Adrenal gland (tissue), 9 donors: ENCODE measurements at regions not wholly inside any gene's neighbourhood (a gene's known extent, or its start where the extent isn't known, plus 50 kb on each side); places are given as distances from the start of the nearest gene placed in this dataset.

Source experiments
- DNase-seq, 7 donors: peaks; one replicate each; pipeline ENCODE4 v3.0.0-alpha.2; 2019 to 2020
- H3K27ac ChIP-seq, 5 donors: fragments of 200-600 bp; sonication (generic) in 4 of 5; 1 replicate in 3 of 5; 2 replicates in 2 of 5; pipeline versions ENCODE4 v1.5.1 to v1.8.0; 2016 to 2020; ENCODE audit warnings: mild to moderate bottlenecking in 1 of 5
- H3K27me3 ChIP-seq: fragments of 200-600 bp; 2 replicates; pipeline ENCODE4 v1.8.0; 2021
- H3K36me3 ChIP-seq, 2 donors: fragments of 200-600 bp; replicated peaks in 1 of 2; 1 replicate in 1 of 2; 2 replicates in 1 of 2; pipeline versions ENCODE4 v1.5.1 to v1.8.0; 2018 to 2022
- H3K4me1 ChIP-seq, 2 donors: fragments of 200-600 bp; replicated peaks in 1 of 2; 1 replicate in 1 of 2; 2 replicates in 1 of 2; pipeline versions ENCODE4 v1.5.1 to v1.8.0; 2018 to 2021
- H3K4me3 ChIP-seq, 4 donors: fragments of 200-600 bp; sonication (generic) in 3 of 4; one replicate each; pipeline ENCODE4 v1.5.1; 2016 to 2018
- H3K9me3 ChIP-seq, 3 donors: fragments of 200-600 bp; sonication (generic) in 1 of 3; replicated peaks in 1 of 3; 1 replicate in 2 of 3; 2 replicates in 1 of 3; pipeline versions ENCODE4 v1.5.1 to v1.8.0; 2016 to 2021
- POLR2A ChIP-seq, 2 donors: fragments of 450-650 bp; IDR thresholded peaks; one replicate each; pipeline ENCODE4 v1.6.1; 2017; ENCODE audit warnings: antibody characterized with exemption in 2 of 2, mild to moderate bottlenecking in 2 of 2, moderate library complexity in 1 of 2
- WGBS, 4 donors: extraction: QIAGEN DNeasy Blood & Tissue Kit in 2 of 4; methylation state at CpG; one replicate each; pipeline versions ENCODE4 v1.1.5 to v1.1.7; 2013 to 2017; 5-methylcytosine and 5-hydroxymethylcytosine counted together
- intact Hi-C, 2 donors: fragments of 100-400 bp; cut with DNase I; formaldehyde crosslinking; loops; one replicate each; pipeline versions ENCODE4 v1.14.1 to v1.15.0; 2022 to 2023
- TF ChIP-seq, protein P1 (sequence below), 6 experiments: fragments of 450-650 bp in 4 of 6; fragments of 200-600 bp in 2 of 6; sonication (generic) in 1 of 6; IDR thresholded peaks; 1 replicate in 5 of 6; 2 replicates in 1 of 6; pipeline versions ENCODE4 v1.5.1 to v1.8.0; 2016 to 2021; ENCODE audit warnings: antibody characterized with exemption in 6 of 6, mild to moderate bottlenecking in 2 of 6, moderate library complexity in 1 of 6
- donor health status: healthy with polysubstance abuse.
- donor health status: Bipolar disorder and iron deficiency.
- donor health status: DM: yes; HTN: yes; CAD: no.
- donor health status: DM: no; HTN: no; CAD: no.
- donor health status: DM: no; HTN: no; CAD: no.

DNA sequence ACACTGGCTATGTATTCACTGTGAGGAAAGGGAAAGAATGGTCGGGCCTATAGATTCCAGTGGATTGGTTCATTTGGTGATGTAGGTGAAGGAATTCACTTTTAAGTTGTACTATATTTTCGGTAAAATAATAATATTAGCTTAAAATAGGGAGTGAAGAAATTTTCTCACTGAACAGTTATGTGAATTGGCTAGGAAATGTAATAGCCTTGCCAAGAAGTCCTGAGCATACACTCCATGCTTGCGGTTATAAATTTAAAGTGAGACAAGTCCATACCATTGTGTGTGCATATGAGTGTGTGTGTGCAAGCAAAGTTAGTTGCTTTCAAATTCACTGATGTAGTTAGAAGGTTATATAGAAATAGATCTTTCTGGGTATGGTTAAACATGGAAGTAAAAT lies 1651.0 kb downstream of the NCAM2 start:
- no peak overlapping the region for H3K4me3 ChIP-seq
- TF ChIP-seq, protein P1, sequence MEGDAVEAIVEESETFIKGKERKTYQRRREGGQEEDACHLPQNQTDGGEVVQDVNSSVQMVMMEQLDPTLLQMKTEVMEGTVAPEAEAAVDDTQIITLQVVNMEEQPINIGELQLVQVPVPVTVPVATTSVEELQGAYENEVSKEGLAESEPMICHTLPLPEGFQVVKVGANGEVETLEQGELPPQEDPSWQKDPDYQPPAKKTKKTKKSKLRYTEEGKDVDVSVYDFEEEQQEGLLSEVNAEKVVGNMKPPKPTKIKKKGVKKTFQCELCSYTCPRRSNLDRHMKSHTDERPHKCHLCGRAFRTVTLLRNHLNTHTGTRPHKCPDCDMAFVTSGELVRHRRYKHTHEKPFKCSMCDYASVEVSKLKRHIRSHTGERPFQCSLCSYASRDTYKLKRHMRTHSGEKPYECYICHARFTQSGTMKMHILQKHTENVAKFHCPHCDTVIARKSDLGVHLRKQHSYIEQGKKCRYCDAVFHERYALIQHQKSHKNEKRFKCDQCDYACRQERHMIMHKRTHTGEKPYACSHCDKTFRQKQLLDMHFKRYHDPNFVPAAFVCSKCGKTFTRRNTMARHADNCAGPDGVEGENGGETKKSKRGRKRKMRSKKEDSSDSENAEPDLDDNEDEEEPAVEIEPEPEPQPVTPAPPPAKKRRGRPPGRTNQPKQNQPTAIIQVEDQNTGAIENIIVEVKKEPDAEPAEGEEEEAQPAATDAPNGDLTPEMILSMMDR (IDR thresholded peaks at IDR 0.05) = no peak
- TF ChIP-seq POLR2A (IDR thresholded peaks at IDR 0.05) = no peak
- no peaks in the 10 kb centered on the region for H3K36me3 ChIP-seq
- 78 to 82% (median 81%) methylated on average over 3 of the region's 3 CpGs for WGBS, 4 donors
- H3K4me1 ChIP-seq = no peaks in the 10 kb centered on the region
- H3K27me3 ChIP-seq = no peaks in the 10 kb centered on the region
- H3K27ac ChIP-seq = no peak overlapping the region
- DNase-seq = no peak
- H3K9me3 ChIP-seq = no peaks in the 10 kb centered on the region
- intact Hi-C loops = no loop called here

DNA sequence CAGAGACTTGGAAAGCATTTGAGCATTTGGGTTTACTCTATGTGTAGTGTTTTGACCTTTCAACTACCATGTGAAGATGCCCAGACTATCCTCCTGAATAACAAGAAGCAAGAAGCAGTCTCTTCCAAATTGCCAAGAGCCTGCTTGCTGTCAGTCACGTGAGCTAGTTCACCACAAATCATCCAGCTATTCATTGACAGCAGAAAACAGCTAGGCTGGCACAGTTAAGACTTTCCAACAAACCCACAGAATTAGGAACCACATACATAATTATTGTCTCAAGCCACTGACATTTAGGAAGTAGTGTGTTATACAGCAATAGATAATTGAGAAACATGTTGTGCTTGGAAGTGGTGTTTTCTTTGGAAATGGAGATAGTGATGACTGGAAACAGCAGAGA lies 1652.0 kb downstream of the NCAM2 start:
- intact Hi-C loops = no loop called here
- TF ChIP-seq POLR2A (IDR thresholded peaks at IDR 0.05) = no peak
- TF ChIP-seq, protein P1 (IDR thresholded peaks at IDR 0.05) = no peak
- H3K27ac ChIP-seq = no peak overlapping the region
- H3K27me3 ChIP-seq = no peaks in the 10 kb centered on the region
- no peak for DNase-seq
- WGBS, 4 donors = 40 to 71% (median 63%) methylated on average over 1 of the region's 1 CpG
- no peaks in the 10 kb centered on the region for H3K9me3 ChIP-seq
- no peak overlapping the region for H3K4me3 ChIP-seq
- H3K4me1 ChIP-seq = no peaks in the 10 kb centered on the region
- no peaks in the 10 kb centered on the region for H3K36me3 ChIP-seq

DNA sequence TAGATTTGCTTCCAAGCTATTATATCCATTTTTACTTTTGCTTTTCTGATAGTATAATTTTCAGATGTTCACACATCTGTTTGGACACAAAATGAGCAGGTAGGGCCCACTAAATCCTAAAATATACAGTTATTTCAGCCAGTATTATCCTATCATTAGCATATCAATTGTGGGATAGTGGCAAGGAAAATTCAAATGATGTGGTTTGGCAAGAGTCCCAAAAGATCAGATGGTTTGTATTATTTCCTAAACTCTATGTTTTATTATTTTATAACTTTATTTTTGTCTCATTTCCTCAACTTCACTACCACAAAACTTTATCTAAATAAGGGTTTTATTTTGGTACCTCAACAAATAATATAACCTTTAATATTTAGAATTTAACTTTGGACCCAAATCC lies 1659.6 kb downstream of the NCAM2 start:
- intact Hi-C loops = no loop called here
- no peak for TF ChIP-seq POLR2A (IDR thresholded peaks at IDR 0.05)
- TF ChIP-seq, protein P1 (IDR thresholded peaks at IDR 0.05) = no peak
- H3K4me3 ChIP-seq = no peak overlapping the region
- no peaks in the 10 kb centered on the region for H3K4me1 ChIP-seq
- no peaks in the 10 kb centered on the region for H3K27me3 ChIP-seq
- H3K36me3 ChIP-seq = no peaks in the 10 kb centered on the region
- H3K27ac ChIP-seq = no peak overlapping the region
- DNase-seq = no peak
- no peaks in the 10 kb centered on the region for H3K9me3 ChIP-seq

DNA sequence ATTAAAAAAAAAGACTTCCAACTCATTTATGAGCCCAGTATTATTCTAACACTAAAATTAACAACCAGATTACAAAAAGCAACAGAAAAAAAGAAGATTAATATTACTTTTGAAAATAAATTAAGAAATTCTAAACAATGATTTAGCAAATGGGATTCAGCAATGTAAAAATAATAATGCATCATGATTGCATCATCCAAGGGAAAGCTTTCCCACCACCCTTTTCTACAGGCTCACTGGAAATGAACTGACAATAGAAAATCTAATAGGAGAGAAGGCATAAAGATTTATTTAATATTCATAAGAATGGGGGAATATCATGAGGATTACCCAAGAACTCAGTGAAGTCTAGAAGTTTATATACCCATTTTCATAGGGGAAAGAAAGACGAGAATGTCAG lies 1671.9 kb downstream of the NCAM2 start:
- no peak overlapping the region for H3K4me3 ChIP-seq
- no peak for TF ChIP-seq POLR2A (IDR thresholded peaks at IDR 0.05)
- TF ChIP-seq, protein P1 (IDR thresholded peaks at IDR 0.05) = no peak
- DNase-seq = no peak
- no peak overlapping the region for H3K27ac ChIP-seq
- WGBS, 4 donors = 78 to 83% (median 81%) methylated on average over 1 of the region's 1 CpG
- no peaks in the 10 kb centered on the region for H3K4me1 ChIP-seq
- no peaks in the 10 kb centered on the region for H3K9me3 ChIP-seq
- intact Hi-C loops = no loop called here
- no peaks in the 10 kb centered on the region for H3K27me3 ChIP-seq
- H3K36me3 ChIP-seq = no peaks in the 10 kb centered on the region
